ENCODE measurements at regions not wholly inside any gene's neighbourhood (a gene's known extent, or its start where the extent isn't known, plus 50 kb on each side); places are given as distances from the start of the nearest gene placed in this dataset.

DNA sequence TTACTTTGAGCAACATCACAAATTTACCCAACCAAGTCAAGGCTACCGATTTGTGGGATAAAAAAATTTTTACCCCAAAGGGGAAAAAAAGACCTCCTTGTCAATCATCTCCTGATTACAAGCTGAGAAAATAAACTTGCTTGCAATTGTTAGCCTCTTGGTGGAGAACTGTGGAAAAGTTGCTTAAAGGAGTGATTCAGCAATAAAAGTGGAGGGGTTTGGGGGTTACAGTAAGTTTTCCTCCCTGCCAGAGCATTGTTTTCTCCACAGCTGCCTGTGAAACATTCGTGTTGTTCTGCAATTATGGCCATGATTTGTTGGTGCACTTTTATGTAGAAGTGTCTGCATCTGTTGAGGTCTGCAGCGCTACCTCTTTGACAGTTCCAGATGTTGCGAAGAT, 82.6 kb downstream of the EN1 start:
- no peak for TF ChIP-seq Cebpa-rat (IDR thresholded peaks at IDR 0.05)
- Histone ChIP-seq H3K9ac (no peak overlapping the region), H3K4me1 (peaks cover 0 to 12% (median 3%) of the 10 kb centered on the region in 10 experiments; a peak in 4 of 20 replicates), H3K4me3 (no peak overlapping the region), H4K20me1 (no peaks in the 10 kb centered on the region), H3K27ac (no peak overlapping the region), H3K27me3 (peaks cover 0 to 27% (median 19%) of the 10 kb centered on the region in 11 experiments; a peak in 13 of 22 replicates), H3K9me3 (replicated peaks in 1 of 11) (peaks cover 0 to 2% (median 0%) of the 10 kb centered on the region in 11 experiments; a peak in 1 of 22 replicates), H3K4me2 (peak overlapping the region in 3 of 11 experiments; percentile 1 to 29 (median 2); a peak in 3 of 22 replicates), H3K36me3 (no peaks in the 10 kb centered on the region)

GRCh38 chr2:118763797-118764196, 83.7 kb downstream of the EN1 start:
- H3K9me3 ChIP-seq (replicated peaks in 1 of 11): peaks cover 0 to 6% (median 0%) of the 10 kb centered on the region in 11 experiments; a peak in 4 of 22 replicates
- no peaks in the 10 kb centered on the region for H3K36me3 ChIP-seq
- H3K27me3 ChIP-seq: peaks cover 0 to 27% (median 19%) of the 10 kb centered on the region in 11 experiments; a peak in 13 of 22 replicates
- no peak overlapping the region for H3K4me3 ChIP-seq
- H4K20me1 ChIP-seq: no peaks in the 10 kb centered on the region
- H3K4me2 ChIP-seq: peak overlapping the region in 9 of 11 experiments; percentile 3 to 48 (median 19); a peak in 13 of 22 replicates
- peaks cover 0 to 14% (median 4%) of the 10 kb centered on the region in 10 experiments; a peak in 11 of 20 replicates for H3K4me1 ChIP-seq
- TF ChIP-seq Cebpa-rat (IDR thresholded peaks at IDR 0.05): no peak
- no peak overlapping the region for H3K9ac ChIP-seq
- no peak overlapping the region for H3K27ac ChIP-seq

GRCh38 chr2:118762290-118762689, 85.2 kb downstream of the EN1 start:
- Histone ChIP-seq H3K4me3 (no peak overlapping the region), H4K20me1 (no peaks in the 10 kb centered on the region), H3K4me2 (no peak overlapping the region), H3K9ac (no peak overlapping the region), H3K4me1 (peaks cover 5 to 29% (median 17%) of the 10 kb centered on the region in 10 experiments; a peak in 19 of 20 replicates), H3K9me3 (replicated peaks in 1 of 11) (peaks cover 0 to 6% (median 4%) of the 10 kb centered on the region in 11 experiments; a peak in 5 of 22 replicates), H3K27ac (no peak overlapping the region), H3K36me3 (no peaks in the 10 kb centered on the region), H3K27me3 (peaks cover 0 to 27% (median 19%) of the 10 kb centered on the region in 11 experiments; a peak in 13 of 22 replicates)
- no peak for TF ChIP-seq Cebpa-rat (IDR thresholded peaks at IDR 0.05)

DNA sequence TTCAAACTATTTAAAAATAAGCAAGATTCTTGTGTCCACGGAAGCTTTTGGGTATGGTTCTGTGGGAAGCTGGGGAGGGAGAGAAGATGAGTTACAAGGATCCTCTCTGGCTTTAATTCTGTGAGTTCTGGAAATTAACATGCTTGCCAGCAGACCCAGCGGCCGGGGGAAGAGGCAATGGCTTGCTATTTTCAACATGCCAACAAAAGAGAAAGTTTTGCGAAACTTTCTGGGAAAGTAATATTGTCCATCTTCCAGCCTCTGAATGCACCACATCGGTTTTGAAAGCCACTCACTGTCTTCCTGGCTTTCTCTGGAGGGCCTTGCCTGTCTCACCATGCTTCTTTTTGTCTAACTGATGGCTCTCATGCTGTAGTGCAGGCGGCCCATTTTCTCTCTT, 85.7 kb downstream of the EN1 start:
- Histone ChIP-seq H4K20me1 (no peaks in the 10 kb centered on the region), H3K27me3 (peaks cover 0 to 27% (median 19%) of the 10 kb centered on the region in 11 experiments; a peak in 13 of 22 replicates), H3K9ac (no peak overlapping the region), H3K4me2 (no peak overlapping the region), H3K4me3 (no peak overlapping the region), H3K27ac (no peak overlapping the region), H3K4me1 (peaks cover 5 to 31% (median 17%) of the 10 kb centered on the region in 10 experiments; a peak in 19 of 20 replicates), H3K9me3 (replicated peaks in 1 of 11) (peaks cover 0 to 10% (median 4%) of the 10 kb centered on the region in 11 experiments; a peak in 5 of 22 replicates), H3K36me3 (no peaks in the 10 kb centered on the region)
- no peak for TF ChIP-seq Cebpa-rat (IDR thresholded peaks at IDR 0.05)

- no peak overlapping the region for H3K4me3 ChIP-seq
- peaks cover 0 to 11% (median 4%) of the 10 kb centered on the region in 11 experiments; a peak in 5 of 22 replicates for H3K9me3 ChIP-seq (replicated peaks in 1 of 11)
These were observed 91.5 kb downstream of the EN1 start for GRCh38 chr2:118755901-118756300.

DNA sequence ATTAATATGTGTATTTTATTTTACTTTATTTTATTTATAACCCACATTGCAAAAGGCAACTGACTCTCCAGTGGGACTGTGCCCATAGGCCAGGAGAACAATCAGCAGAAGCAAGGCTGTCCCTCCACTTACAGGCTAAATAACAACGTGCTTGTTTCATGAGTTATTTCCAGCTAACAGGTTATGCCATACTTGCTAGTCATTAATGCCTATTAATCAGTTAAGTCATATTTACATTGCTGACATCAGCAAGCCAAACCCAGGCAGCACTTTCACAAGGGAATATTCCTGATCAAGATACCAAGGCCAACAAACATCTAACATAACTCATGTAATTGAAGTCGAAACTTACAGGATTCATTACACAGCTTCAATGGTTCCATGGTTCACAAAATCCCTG, 92.1 kb downstream of the EN1 start:
- no peak overlapping the region for H3K4me2 ChIP-seq
- no peak overlapping the region for H3K4me3 ChIP-seq
- no peak overlapping the region for H3K9ac ChIP-seq
- TF ChIP-seq Cebpa-rat (IDR thresholded peaks at IDR 0.05): no peak
- no peaks in the 10 kb centered on the region for H4K20me1 ChIP-seq
- H3K9me3 ChIP-seq (replicated peaks in 1 of 11): peaks cover 0 to 11% (median 4%) of the 10 kb centered on the region in 11 experiments; a peak in 5 of 22 replicates
- no peaks in the 10 kb centered on the region for H3K36me3 ChIP-seq
- H3K27ac ChIP-seq: no peak overlapping the region
- peaks cover 5 to 19% (median 14%) of the 10 kb centered on the region in 10 experiments; a peak in 19 of 20 replicates for H3K4me1 ChIP-seq
- no peaks in the 10 kb centered on the region for H3K27me3 ChIP-seq

More at GRCh38 chr2:118755901-118756300, 91.5 kb downstream of the EN1 start:
- Histone ChIP-seq H3K27ac (no peak overlapping the region), H3K4me2 (no peak overlapping the region), H3K36me3 (no peaks in the 10 kb centered on the region), H3K27me3 (no peaks in the 10 kb centered on the region), H3K9ac (no peak overlapping the region), H4K20me1 (no peaks in the 10 kb centered on the region), H3K4me1 (peaks cover 5 to 19% (median 14%) of the 10 kb centered on the region in 10 experiments; a peak in 19 of 20 replicates)
- TF ChIP-seq Cebpa-rat (IDR thresholded peaks at IDR 0.05): no peak

DNA sequence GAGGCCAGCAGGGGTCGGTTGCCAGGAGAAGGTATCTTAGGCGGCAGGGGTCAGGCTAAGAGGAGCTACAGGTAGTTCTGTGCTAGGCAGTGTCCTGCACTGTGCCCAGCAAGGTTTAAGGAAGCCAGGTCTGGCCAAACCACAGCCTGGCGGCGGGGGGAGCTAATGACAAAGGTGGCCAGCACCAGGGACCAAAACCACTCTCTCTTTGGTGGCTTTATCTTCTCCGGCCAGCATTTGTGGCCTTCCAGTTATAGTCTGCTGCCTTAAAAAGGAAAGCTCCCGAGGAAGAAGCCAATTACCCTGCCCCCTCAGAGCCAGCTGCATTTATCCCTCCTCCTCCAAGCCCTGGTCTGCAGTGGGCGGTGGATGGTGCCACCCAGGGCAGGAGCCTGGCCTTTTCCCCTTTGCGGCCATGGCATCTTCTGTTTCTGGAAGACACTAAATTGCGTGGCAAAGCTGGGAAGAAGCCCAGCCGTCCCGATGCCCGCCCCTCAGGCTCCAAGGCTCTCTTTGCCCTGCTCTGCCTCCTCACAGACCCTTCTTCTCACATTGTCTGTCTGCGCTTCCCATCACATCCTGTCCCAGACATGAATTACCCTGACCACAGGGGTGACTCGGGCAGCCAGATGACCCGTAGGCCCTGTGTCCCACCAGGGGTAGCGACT, 94.6 kb downstream of the EN1 start:
- H3K4me1 ChIP-seq: peaks cover 0 to 8% (median 4%) of the 10 kb centered on the region in 10 experiments; a peak in 17 of 20 replicates
- H4K20me1 ChIP-seq: no peaks in the 10 kb centered on the region
- no peak overlapping the region for H3K4me2 ChIP-seq
- no peaks in the 10 kb centered on the region for H3K36me3 ChIP-seq
- no peak overlapping the region for H3K9ac ChIP-seq
- H3K27me3 ChIP-seq: no peaks in the 10 kb centered on the region
- no peak overlapping the region for H3K4me3 ChIP-seq
- H3K27ac ChIP-seq: no peak overlapping the region
- H3K9me3 ChIP-seq (replicated peaks in 1 of 11): peaks cover 0 to 8% (median 0%) of the 10 kb centered on the region in 11 experiments; a peak in 3 of 22 replicates
- TF ChIP-seq Cebpa-rat (IDR thresholded peaks at IDR 0.05): no peak

DNA sequence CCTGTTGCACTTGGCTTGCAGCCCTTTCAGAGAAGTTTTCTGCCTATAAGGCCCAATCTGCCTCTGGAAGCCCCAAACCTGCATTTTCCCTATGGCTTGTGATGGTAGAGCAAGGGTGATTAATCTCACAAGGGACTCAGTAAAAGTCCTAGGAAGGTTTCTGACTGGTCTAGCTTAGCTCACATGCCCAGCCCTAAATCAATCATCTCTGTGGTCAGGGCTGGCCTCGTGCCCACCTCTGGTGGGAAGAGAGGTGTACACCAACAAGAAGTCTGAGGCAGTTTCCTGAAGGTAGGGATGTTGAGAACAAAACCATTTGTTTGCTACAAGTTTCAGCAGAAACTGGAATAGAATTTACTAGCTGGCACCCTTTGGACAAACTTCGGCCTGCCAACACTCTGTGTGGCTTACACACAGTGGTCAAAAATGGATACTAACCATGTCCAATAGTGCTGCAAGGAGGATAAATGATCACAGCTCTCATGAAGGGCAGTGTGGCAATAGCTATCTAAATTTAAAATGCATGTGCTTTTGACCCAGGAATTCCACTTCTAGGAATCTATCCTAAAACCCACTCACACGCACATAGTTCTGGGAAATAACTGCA, 96.4 kb downstream of the EN1 start:
- H3K27me3 ChIP-seq: no peaks in the 10 kb centered on the region
- no peak for TF ChIP-seq Cebpa-rat (IDR thresholded peaks at IDR 0.05)

GRCh38 chr2:118748245-118748885, 99.1 kb downstream of the EN1 start:
- peaks cover 32 to 45% (median 35%) of the 10 kb centered on the region in 11 experiments for H3K9me3 ChIP-seq (replicated peaks in 1 of 11)
- H3K4me2 ChIP-seq: no peak overlapping the region
- H3K4me1 ChIP-seq: no peaks in the 10 kb centered on the region
- no peak for TF ChIP-seq Cebpa-rat (IDR thresholded peaks at IDR 0.05)
- no peak overlapping the region for H3K9ac ChIP-seq
- peaks cover 0 to 7% (median 0%) of the 10 kb centered on the region in 11 experiments; a peak in 4 of 22 replicates for H3K36me3 ChIP-seq
- no peaks in the 10 kb centered on the region for H3K27me3 ChIP-seq
- H4K20me1 ChIP-seq: no peaks in the 10 kb centered on the region
- H3K4me3 ChIP-seq: no peak overlapping the region
- no peak overlapping the region for H3K27ac ChIP-seq

More for the DNA sequence above, 96.4 kb downstream of the EN1 start:
- Histone ChIP-seq H3K27ac (no peak overlapping the region), H3K4me2 (no peak overlapping the region), H3K9ac (no peak overlapping the region), H4K20me1 (no peaks in the 10 kb centered on the region), H3K4me3 (no peak overlapping the region), H3K9me3 (replicated peaks in 1 of 11) (peaks cover 5 to 18% (median 8%) of the 10 kb centered on the region in 11 experiments; a peak in 21 of 22 replicates), H3K36me3 (no peaks in the 10 kb centered on the region), H3K4me1 (no peaks in the 10 kb centered on the region)
